Right cardiac atrium (tissue), 5 donors: ENCODE measurements at regions not wholly inside any gene's neighbourhood (a gene's known extent, or its start where the extent isn't known, plus 50 kb on each side); places are given as distances from the start of the nearest gene placed in this dataset.

Source experiments
- ATAC-seq, 2 donors: fragments of 200-7000 bp; cut with Tn5 transposase; one replicate each; pipeline versions ENCODE4 v1.8.0 to v1.9.1; 2020; ENCODE audit warnings: moderate library complexity in 2 of 2, mild to moderate bottlenecking in 1 of 2
- DNase-seq, 3 donors: peaks; one replicate each; pipeline ENCODE4 v3.0.0-alpha.2; 2020
- H3K27ac ChIP-seq: one replicate; pipeline ENCODE4 v1.5.1; 2013; ENCODE audit warnings: mild to moderate bottlenecking, low read length, control low read depth, moderate library complexity
- H3K27me3 ChIP-seq: one replicate; pipeline ENCODE4 v1.6.1; 2013; ENCODE audit not compliant: control insufficient read depth, insufficient read depth
- H3K4me1 ChIP-seq: one replicate; pipeline ENCODE4 v1.6.1; 2013; ENCODE audit warnings: low read length; ENCODE audit not compliant: control insufficient read depth, insufficient read depth
- H3K4me3 ChIP-seq: one replicate; pipeline ENCODE4 v1.5.1; 2013; ENCODE audit warnings: low read length, control low read depth
- H3K9me3 ChIP-seq: one replicate; pipeline ENCODE4 v1.6.1; 2013; ENCODE audit warnings: low read length; ENCODE audit not compliant: control insufficient read depth
- WGBS: extraction: QIAGEN DNeasy Blood & Tissue Kit; methylation state at CpG from one replicate; pipeline ENCODE4 v1.1.7; 2013; 5-methylcytosine and 5-hydroxymethylcytosine counted together
- intact Hi-C, 4 donors: fragments of 100-400 bp; cut with DNase I; formaldehyde crosslinking; loops; one replicate each; pipeline versions ENCODE4 v1.11.0 to v1.14.0; 2022 to 2023
- donor health status: healthy with polysubstance abuse.
- donor health status: DM: no; HTN: yes; CAD: no.
- donor health status: DM: no; HTN: no; CAD: no.
- donor health status: DM: no; HTN: yes; CAD: no; lungs with severe emphysema.
- donor health status: DM: yes; HTN: yes; CAD: no.

DNA sequence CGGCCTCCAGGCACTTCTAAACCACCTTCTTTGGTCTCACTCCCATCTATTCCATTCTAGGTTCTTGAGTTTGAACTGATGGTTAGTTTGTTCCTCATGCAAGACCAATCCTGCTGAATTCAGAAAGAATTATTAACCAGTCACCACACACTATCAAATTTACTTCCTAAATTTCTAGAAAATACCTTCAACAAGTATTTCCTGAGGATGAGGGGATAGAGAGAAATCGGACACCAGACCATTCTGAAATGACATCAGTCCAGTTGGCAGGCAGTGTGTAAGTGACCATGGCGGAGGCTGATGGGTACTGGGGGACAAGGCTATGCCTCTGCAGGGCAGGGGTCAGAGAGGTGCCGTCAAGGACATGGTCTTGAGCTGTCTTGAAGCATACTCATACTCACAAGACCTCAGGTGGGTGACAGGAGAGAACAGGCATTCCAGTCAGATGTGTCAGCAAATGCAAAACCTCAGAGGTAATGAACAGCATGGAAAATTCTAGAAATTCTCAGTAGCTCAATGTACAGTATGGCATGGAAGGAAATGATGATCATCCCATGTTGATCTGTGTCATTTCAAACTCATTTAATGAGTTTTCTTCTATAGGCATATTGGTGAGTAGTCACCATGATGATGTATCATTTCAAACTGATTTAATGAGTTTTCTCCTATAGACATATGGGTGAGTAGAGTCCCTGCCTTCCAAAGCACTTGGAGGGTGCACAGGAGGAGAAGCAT, 119.6 kb downstream of the DDX1 start:
- intact Hi-C loops = no loop called here
- DNase-seq = no peak
- no peak overlapping the region for H3K4me3 ChIP-seq
- H3K4me1 ChIP-seq = peaks cover 6% of the 10 kb centered on the region
- no peaks in the 10 kb centered on the region for H3K9me3 ChIP-seq
- ATAC-seq = no peak
- H3K27ac ChIP-seq = no peak overlapping the region
- no peaks in the 10 kb centered on the region for H3K27me3 ChIP-seq
- 91% methylated on average over 4 of the region's 4 CpGs for WGBS

DNA sequence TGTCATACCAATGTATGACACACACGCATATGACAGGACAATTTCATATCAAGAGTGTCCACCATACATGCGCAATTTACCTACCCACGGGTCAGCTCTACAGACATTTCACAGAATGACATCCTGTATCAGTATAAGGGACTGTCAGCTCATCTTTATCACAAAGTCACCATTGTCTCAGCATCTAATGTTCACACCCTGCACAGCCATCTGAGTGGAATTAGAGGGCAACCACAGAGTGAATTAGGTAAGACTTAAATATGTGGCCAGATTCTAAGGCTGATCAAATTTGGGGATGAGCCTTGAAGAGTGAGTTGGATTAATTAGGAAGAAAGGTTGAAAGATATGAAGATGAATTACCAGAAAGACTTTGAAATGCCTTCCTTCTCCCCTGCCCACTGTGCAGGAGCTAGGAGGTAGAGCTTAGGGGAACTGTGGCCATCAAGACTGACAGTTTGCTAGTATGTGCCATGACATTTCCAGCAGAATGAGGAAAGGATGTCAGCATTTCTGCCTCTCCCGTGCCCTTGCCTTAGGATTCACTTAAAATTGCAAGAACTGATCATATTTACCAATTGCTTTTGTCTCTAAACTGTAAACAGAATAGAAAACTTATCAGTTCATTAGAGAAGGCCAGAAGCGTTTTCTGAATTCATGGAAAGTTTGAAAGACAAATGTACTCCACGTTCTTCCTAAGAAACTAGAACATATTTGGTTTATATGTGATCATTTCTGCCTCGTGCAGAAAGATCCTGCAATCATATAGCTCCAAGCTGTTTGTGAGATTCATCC, 121.1 kb downstream of the DDX1 start:
- H3K4me3 ChIP-seq = no peak overlapping the region
- H3K27me3 ChIP-seq = no peaks in the 10 kb centered on the region
- no peak overlapping the region for H3K27ac ChIP-seq
- intact Hi-C loops = no loop called here
- 84% methylated on average over 7 of the region's 7 CpGs for WGBS
- ATAC-seq = no peak
- H3K4me1 ChIP-seq = peaks cover 6% of the 10 kb centered on the region
- H3K9me3 ChIP-seq = no peaks in the 10 kb centered on the region
- DNase-seq = no peak

DNA sequence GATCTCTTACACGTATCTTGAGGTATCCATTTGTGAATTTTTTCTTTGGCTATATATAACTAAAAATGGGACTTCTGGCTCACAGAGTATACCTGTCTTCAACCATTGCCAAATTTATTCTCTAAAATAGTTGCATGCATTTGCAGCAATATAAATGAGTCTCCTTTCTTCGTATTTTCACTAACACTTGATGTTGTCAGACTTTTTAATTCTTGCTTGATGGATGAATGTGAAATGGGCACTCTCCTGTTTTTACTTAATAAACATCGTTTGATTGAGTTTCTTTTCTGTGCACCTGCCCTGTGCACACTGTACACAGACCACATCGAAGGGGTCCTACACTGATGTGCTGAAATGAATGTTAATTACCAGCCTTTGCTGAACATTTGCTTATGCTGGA, 121.8 kb downstream of the DDX1 start:
- no peak overlapping the region for H3K4me3 ChIP-seq
- H3K27me3 ChIP-seq = no peaks in the 10 kb centered on the region
- intact Hi-C loops = no loop called here
- H3K9me3 ChIP-seq = no peaks in the 10 kb centered on the region
- no peak for ATAC-seq
- DNase-seq = no peak
- H3K4me1 ChIP-seq = peaks cover 6% of the 10 kb centered on the region
- 88% methylated on average over 4 of the region's 4 CpGs for WGBS
- no peak overlapping the region for H3K27ac ChIP-seq

DNA sequence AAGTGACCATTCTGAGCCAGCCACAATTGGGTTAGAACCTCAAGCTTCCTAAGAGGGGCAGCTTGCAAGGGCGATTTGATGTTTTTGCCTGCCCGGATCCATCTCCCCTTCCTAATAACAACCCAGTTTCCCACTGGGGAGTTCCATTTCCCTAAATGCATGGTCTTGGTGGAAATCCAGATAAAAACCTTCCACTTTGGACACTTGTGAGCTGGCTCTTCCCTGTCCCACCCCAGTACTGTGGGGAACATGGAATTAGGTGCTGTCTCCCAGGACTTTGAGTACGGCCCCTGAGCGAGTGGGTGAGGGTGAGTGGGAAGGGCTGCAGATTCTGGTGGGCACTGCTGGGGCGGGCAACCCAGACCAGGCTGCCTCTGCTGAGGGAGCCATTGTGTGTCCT, 122.3 kb downstream of the DDX1 start:
- H3K4me3 ChIP-seq = no peak overlapping the region
- no peaks in the 10 kb centered on the region for H3K9me3 ChIP-seq
- H3K4me1 ChIP-seq = peaks cover 4% of the 10 kb centered on the region
- no peak overlapping the region for H3K27ac ChIP-seq
- ATAC-seq (no peak), DNase-seq (no peak)
- H3K27me3 ChIP-seq = no peaks in the 10 kb centered on the region
- 94% methylated on average over 5 of the region's 5 CpGs for WGBS
- intact Hi-C loops = no loop called here

DNA sequence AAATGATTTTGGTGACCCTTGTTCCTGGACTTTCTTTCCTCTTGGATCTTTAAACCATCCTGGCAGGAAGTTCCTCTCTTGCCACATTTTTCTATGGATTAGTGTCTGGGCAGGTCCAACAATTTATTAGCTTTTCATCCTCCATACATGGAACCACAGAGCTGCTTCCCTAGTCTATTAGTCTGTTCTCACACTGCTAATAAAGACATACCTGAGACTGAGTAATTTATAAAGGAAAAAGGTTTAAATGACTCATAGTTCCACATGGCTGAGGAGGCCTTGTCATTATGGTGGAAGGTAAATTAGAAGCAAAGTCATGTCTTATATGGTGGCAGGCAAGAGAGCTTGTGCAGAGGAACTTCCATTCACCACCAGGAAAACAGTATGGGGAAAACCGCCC, 122.9 kb downstream of the DDX1 start:
- no peak overlapping the region for H3K27ac ChIP-seq
- no peaks in the 10 kb centered on the region for H3K27me3 ChIP-seq
- H3K4me1 ChIP-seq = peaks cover 4% of the 10 kb centered on the region
- ATAC-seq = no peak
- no peak for DNase-seq
- H3K4me3 ChIP-seq = no peak overlapping the region
- 100% methylated on average over 1 of the region's 1 CpG for whole genome bisulfite sequencing
- H3K9me3 ChIP-seq = no peaks in the 10 kb centered on the region
- intact Hi-C loops = no loop called here

DNA sequence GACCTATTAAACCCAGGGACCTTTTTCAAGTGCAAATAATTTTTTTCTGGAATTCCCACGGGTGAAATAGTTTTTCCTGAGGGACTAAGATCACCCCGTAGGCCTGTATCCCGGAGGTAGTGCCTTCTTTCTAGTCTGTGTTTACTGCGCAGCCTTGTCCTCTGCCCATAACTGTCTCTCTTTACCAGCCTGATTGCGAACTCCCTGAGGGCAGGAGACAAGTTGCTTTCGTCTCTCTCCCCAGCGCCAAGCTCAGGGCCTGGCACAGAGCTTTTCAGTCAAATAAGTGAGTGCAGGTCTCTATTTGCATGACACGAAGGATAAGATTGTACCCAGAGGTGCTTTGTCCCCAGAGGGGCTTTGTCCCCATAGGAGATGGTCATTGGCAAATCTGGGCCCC, 123.9 kb downstream of the DDX1 start:
- no peaks in the 10 kb centered on the region for H3K4me1 ChIP-seq
- WGBS = 94% methylated on average over 8 of the region's 8 CpGs
- intact Hi-C loops = no loop called here
- DNase-seq (no peak), ATAC-seq (no peak)
- no peaks in the 10 kb centered on the region for H3K27me3 ChIP-seq
- no peaks in the 10 kb centered on the region for H3K9me3 ChIP-seq
- no peak overlapping the region for H3K27ac ChIP-seq
- no peak overlapping the region for H3K4me3 ChIP-seq

DNA sequence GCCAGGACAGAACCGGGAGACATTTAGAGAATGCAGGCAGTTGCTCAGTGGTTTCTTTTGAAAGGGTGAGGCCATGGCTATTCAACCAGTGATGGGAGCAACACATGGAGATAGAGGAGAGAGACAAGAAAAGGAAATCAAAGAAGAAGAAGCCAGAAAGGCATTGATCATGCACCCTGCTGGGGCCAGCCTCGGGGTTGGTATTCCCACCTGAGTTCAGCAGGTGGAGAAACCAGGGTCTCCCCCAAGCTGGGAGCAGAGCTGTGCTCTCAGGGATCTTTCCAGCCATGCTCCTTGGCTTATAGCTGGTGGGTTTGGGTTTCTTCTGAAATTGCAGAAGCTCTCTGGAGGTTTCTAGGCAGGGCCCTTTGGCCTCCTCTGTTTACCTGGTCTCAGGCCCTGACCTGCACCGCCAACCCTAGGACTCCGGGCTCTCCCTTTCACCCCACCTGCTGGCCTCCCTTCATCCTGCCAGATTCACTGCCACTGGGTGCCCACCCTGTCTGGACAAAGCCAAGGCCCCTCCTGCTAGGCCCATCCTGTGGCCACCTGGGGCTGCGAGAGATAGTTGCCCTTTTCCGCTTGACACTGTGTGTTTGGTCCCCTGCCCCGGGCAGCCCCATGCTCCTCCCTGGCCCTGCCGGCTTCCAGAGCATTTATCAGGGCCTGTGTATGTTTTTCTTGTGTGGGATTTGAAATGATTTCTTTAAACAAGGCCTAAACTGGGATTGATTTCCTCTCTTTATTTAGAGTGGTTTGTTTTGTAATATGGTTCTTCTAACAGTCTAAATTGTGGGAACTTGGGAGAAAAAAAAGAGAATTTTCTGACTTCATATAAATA, 126.7 kb downstream of the DDX1 start:
- Histone ChIP-seq H3K27ac (no peak overlapping the region), H3K9me3 (no peaks in the 10 kb centered on the region), H3K27me3 (no peaks in the 10 kb centered on the region), H3K4me1 (no peaks in the 10 kb centered on the region), H3K4me3 (no peak overlapping the region)
- DNase-seq = no peak
- intact Hi-C loops = no loop called here
- peak in 1 of 2 donors; percentile 39 for ATAC-seq
- 71% methylated on average over 8 of the region's 8 CpGs for WGBS

DNA sequence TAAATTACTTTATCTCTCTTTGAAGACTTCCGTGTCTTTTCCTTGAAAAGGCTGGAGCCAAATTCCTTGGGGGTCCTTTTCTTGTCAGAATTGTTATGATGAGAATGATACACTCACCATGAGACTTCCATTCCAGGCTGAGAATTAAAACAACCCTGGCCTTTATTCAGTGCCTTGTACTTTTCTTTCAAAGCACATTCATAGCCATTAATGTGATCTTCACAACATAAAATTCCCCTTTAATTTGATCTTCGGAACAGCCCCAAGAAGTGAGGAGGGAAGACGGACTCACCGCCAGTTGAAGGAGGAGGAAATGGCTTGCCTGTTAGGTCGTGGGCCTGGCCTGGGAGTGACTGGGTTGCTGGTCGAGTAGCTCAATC, 127.3 kb downstream of the DDX1 start:
- Histone ChIP-seq H3K27me3 (no peaks in the 10 kb centered on the region), H3K27ac (no peak overlapping the region), H3K4me1 (no peaks in the 10 kb centered on the region), H3K4me3 (no peak overlapping the region), H3K9me3 (no peaks in the 10 kb centered on the region)
- WGBS = 58% methylated on average over 6 of the region's 6 CpGs
- DNase-seq = no peak
- ATAC-seq = no peak
- intact Hi-C loops = no loop called here

DNA sequence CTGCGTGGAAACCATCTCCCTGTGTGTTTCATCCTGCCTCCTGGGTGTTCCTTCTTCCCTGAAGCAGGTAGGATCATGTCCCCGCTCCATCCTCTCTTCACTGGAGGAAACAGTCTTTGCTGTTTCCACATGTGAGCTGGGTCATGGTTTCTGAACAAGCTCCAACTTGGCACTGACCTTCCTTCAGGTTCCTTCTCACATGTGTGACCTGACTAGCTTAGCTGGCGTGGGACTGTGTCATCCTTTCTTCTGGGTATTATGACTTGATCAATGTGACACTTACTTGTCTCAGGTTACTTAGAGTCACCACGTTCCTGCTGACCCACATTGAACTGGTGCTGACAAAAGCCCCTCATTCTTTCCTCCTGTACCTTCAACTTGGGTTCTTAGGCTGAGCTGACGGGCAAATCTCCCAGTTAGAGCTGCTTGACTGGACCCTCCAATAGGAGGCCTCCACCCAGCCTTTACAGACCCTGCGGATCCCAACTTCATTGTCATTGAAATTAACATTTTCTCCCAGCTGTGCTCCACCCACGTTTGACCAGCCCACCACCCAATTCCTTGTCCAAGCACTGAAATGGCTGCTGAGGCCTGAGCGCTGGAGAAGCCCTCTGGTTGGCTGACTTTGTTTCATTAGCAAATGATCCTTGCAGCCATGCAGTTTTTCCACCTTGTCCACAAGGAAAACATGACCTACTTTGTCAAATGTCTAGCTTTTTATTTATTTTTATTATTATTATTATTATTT, 128.1 kb downstream of the DDX1 start:
- no peak for ATAC-seq
- no peak for DNase-seq
- intact Hi-C loops = no loop called here
- no peak overlapping the region for H3K4me3 ChIP-seq
- H3K27me3 ChIP-seq = no peaks in the 10 kb centered on the region
- no peak overlapping the region for H3K27ac ChIP-seq
- H3K9me3 ChIP-seq = no peaks in the 10 kb centered on the region
- H3K4me1 ChIP-seq = no peaks in the 10 kb centered on the region
- WGBS = 89% methylated on average over 8 of the region's 8 CpGs

DNA sequence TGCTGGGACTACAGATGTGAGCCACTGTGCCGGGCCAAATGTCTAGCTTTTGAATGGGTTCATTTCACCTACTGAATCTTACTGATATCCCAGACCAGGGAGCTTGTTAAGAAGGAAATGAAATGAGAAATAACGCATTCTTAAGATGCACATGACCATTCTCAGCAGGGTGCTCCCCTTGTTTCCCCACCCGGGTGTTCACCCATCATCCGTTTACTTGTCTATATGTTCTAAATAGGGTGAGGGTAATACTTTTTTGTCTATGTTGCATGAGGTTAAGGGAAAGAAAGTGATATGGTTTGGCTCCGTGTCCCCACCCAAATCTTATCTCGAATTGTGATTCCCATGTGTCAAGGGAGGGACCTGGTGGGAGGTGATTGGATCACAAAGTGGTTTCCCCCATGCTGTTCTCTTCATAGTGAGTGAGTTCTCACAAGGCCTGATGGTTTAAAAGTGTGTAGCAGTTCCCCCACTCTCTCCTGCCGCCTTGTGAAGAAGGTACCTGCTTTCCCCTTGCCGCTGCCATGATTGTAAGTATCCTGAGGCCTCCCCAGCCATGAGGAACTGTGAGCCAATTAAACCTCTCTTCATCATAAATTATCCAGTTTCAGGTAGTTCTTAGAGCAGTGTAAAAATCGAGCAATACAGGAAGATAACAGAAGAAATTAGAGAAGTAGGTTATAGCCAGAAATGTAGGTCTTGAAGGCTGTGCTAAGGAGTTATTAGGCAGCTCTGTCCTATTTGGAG, 129.1 kb downstream of the DDX1 start:
- ATAC-seq (no peak), DNase-seq (no peak)
- intact Hi-C loops = no loop called here
- no peak overlapping the region for H3K27ac ChIP-seq
- WGBS = 94% methylated on average over 9 of the region's 9 CpGs
- H3K4me3 ChIP-seq = no peak overlapping the region
- H3K9me3 ChIP-seq = no peaks in the 10 kb centered on the region
- H3K27me3 ChIP-seq = no peaks in the 10 kb centered on the region
- H3K4me1 ChIP-seq = no peaks in the 10 kb centered on the region
